HG03060 (cell line): ENCODE measurements at regions not wholly inside any gene's neighbourhood (a gene's known extent, or its start where the extent isn't known, plus 50 kb on each side); places are given as distances from the start of the nearest gene placed in this dataset.
"Not testable (repeated sequence)": the region's sequence is repeated elsewhere in the genome, so short reads cannot be mapped to it uniquely, and the experiment has no call there.

Experiments used
- ATAC-seq: cut with Tn5 transposase; IDR thresholded peaks from one replicate; pipeline ENCODE4 v1.9.1; 2021; ENCODE audit warnings: low read depth, moderate number of reproducible peaks; ENCODE audit not compliant: unreplicated experiment

GRCh38 chr3:117843356-117843755, 1133.8 kb downstream of the TUSC7 start:
- ATAC-seq, result no peak

- no peak for ATAC-seq
These were observed 1135.1 kb downstream of the TUSC7 start for GRCh38 chr3:117844676-117845075.

GRCh38 chr3:117846238-117846637, 1136.7 kb downstream of the TUSC7 start:
- ATAC-seq, result no peak

GRCh38 chr3:117848606-117849005, 1139.0 kb downstream of the TUSC7 start:
- ATAC-seq, result no peak

GRCh38 chr3:117853923-117854668, 1144.5 kb downstream of the TUSC7 start:
- ATAC-seq, result no peak

- ATAC-seq, result no peak
These were observed 1146.8 kb downstream of the TUSC7 start for GRCh38 chr3:117856354-117856753.

- ATAC-seq, result no peak
These were observed 1153.6 kb downstream of the TUSC7 start for GRCh38 chr3:117863146-117863545.

GRCh38 chr3:117865338-117865737, 1155.8 kb downstream of the TUSC7 start:
- no peak for ATAC-seq

- no peak for ATAC-seq
These were observed 1159.2 kb downstream of the TUSC7 start for GRCh38 chr3:117868766-117869165.

- no peak for ATAC-seq
These were observed 1162.4 kb downstream of the TUSC7 start for GRCh38 chr3:117871934-117872333.

GRCh38 chr3:117872594-117873248, 1161.9 kb downstream of the IGSF11 start:
- ATAC-seq, result not testable (repeated sequence)

- ATAC-seq, result no peak
These were observed 1161.4 kb downstream of the IGSF11 start for GRCh38 chr3:117873249-117873600.

GRCh38 chr3:117874028-117874690, 1160.5 kb downstream of the IGSF11 start:
- ATAC-seq, result no peak

- no peak for ATAC-seq
These were observed 1159.5 kb downstream of the IGSF11 start for GRCh38 chr3:117874904-117875874.

GRCh38 chr3:117875887-117876286, 1158.8 kb downstream of the IGSF11 start:
- ATAC-seq, result no peak

- ATAC-seq, result no peak
These were observed 1154.0 kb downstream of the IGSF11 start for GRCh38 chr3:117880638-117881037.

- no peak for ATAC-seq
These were observed 1153.4 kb downstream of the IGSF11 start for GRCh38 chr3:117881210-117881609.

- no peak for ATAC-seq
These were observed 1149.6 kb downstream of the IGSF11 start for GRCh38 chr3:117885011-117885441.

GRCh38 chr3:117886147-117886546, 1148.5 kb downstream of the IGSF11 start:
- ATAC-seq, result no peak

GRCh38 chr3:117887031-117887430, 1147.6 kb downstream of the IGSF11 start:
- ATAC-seq, result no peak
